HG03066 (cell line): ENCODE measurements at regions not wholly inside any gene's neighbourhood (a gene's known extent, or its start where the extent isn't known, plus 50 kb on each side); places are given as distances from the start of the nearest gene placed in this dataset.

Source experiments
- ATAC-seq: cut with Tn5 transposase; IDR thresholded peaks from one replicate; pipeline ENCODE4 v1.9.1; 2021; ENCODE audit warnings: low read depth; ENCODE audit not compliant: unreplicated experiment

GRCh38 chr11:59263225-59263894, 50.6 kb upstream of the MPEG1 start:
- ATAC-seq = no peak
